ENCODE measurements at regions not wholly inside any gene's neighbourhood (a gene's known extent, or its start where the extent isn't known, plus 50 kb on each side); places are given as distances from the start of the nearest gene placed in this dataset.
A peak's percentile ranks its signal among the peaks of the same experiment; 100 is the strongest.

- no peak for DNase-seq (ENCODE audit: low spot score)
Measured at GRCh38 chr20:50301165-50301564, 110.5 kb downstream of the CEBPB start.

- no peak for DNase-seq (ENCODE audit: low spot score)
Measured at GRCh38 chr20:50301712-50302111, 111.1 kb downstream of the CEBPB start.

GRCh38 chr20:50302341-50303057 lies 111.9 kb downstream of the CEBPB start:
- DNase-seq (ENCODE audit: low spot score), result no peak

- no peak for DNase-seq (ENCODE audit: low spot score)
Measured at GRCh38 chr20:50303573-50304500, 113.2 kb downstream of the CEBPB start.

- DNase-seq (ENCODE audit: low spot score), result no peak
Measured at GRCh38 chr20:50304501-50304856, 113.8 kb downstream of the CEBPB start.

GRCh38 chr20:50304923-50305635 lies 114.4 kb downstream of the CEBPB start:
- DNase-seq (ENCODE audit: low spot score), result no peak

GRCh38 chr20:50305636-50306477 lies 115.2 kb downstream of the CEBPB start:
- DNase-seq (ENCODE audit: low spot score), result peak; percentile 17

GRCh38 chr20:50306478-50307423 lies 116.1 kb downstream of the CEBPB start:
- DNase-seq (ENCODE audit: low spot score), result no peak

GRCh38 chr20:50308166-50308512 lies 117.5 kb downstream of the CEBPB start:
- DNase-seq (ENCODE audit: low spot score), result no peak

GRCh38 chr20:50308513-50309279 lies 118.1 kb downstream of the CEBPB start:
- no peak for DNase-seq (ENCODE audit: low spot score)

- DNase-seq (ENCODE audit: low spot score), result no peak
Measured at GRCh38 chr20:50309280-50309763, 118.7 kb downstream of the CEBPB start.

GRCh38 chr20:50309764-50310672 lies 119.4 kb downstream of the CEBPB start:
- DNase-seq (ENCODE audit: low spot score), result no peak

- no peak for DNase-seq (ENCODE audit: low spot score)
Measured at GRCh38 chr20:50310673-50311051, 120.0 kb downstream of the CEBPB start.

- no peak for DNase-seq (ENCODE audit: low spot score)
Measured at GRCh38 chr20:50311308-50312001, 120.8 kb downstream of the CEBPB start.

GRCh38 chr20:50312002-50312681 lies 121.5 kb downstream of the CEBPB start:
- DNase-seq (ENCODE audit: low spot score), result no peak

- DNase-seq (ENCODE audit: low spot score), result peak; percentile 18
Measured at GRCh38 chr20:50312682-50313521, 122.3 kb downstream of the CEBPB start.

- DNase-seq (ENCODE audit: low spot score), result no peak
Measured at GRCh38 chr20:50313522-50313820, 122.8 kb downstream of the CEBPB start.

Data from LoVo (cell line).